AG20443 (cell line): ENCODE measurements at regions not wholly inside any gene's neighbourhood (a gene's known extent, or its start where the extent isn't known, plus 50 kb on each side); places are given as distances from the start of the nearest gene placed in this dataset.
"Not testable (repeated sequence)": the region's sequence is repeated elsewhere in the genome, so short reads cannot be mapped to it uniquely, and the experiment has no call there.

Experiments used
- DNase-seq: peaks from one replicate; pipeline ENCODE4 v3.0.0; 2012; ENCODE audit warnings: low spot score, mixed read lengths

DNA sequence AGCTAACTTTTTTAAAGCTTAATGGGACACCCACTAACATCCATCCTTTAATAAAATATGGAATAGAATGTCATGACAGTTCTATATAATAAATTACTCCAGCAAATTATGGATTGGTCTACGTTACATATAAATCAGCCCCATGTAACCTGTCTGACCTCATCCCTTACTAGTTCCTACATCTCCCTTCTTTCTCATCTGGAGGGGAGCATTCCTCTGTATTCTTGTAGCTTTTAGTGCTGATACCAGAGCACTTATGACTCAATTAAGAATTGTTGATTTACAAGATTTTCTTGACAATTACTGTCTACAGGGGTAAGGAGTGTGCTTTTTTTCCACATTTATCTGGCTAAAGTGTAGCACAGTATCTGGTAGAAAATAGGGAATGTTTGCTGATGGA lies 523.7 kb downstream of the FAM181B start:
- no peak for DNase-seq

DNA sequence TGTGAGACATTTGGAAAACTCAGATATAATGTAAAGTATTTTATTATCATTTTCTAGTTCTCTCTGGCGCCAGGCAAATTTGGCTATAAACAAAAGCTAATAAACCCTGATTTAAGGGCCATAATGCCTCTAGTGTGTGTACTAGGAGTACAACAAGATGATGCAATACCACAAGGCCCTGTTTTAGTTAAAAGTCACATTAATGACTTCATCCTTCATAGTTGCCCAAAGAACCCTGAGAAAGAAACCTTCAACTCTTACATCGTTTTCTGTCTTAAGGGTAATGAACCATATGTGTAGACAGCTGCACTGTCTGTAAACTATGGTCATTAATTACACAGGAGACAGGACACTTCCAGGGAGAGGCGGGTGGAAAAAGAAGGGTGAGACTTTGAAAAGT lies 538.4 kb downstream of the FAM181B start:
- no peak for DNase-seq

DNA sequence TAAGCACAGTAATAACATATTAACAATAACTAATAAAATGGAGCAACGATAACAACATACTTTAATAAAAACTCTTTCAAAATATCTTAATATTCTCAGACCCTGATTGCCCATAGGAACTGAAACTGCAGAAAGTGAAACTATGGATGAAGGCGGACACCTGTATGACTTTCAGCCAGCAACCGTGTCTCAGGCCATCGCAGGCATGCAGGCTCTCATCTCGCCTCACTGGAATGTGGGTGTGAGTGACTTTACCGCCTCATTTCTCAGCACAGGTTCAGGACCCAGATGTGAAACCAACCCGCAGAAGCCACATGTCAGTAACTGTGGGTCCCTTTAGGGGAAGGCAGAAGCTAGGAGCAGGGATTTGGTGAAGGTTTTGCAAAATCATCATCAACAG lies 539.1 kb downstream of the FAM181B start:
- DNase-seq, result no peak

DNA sequence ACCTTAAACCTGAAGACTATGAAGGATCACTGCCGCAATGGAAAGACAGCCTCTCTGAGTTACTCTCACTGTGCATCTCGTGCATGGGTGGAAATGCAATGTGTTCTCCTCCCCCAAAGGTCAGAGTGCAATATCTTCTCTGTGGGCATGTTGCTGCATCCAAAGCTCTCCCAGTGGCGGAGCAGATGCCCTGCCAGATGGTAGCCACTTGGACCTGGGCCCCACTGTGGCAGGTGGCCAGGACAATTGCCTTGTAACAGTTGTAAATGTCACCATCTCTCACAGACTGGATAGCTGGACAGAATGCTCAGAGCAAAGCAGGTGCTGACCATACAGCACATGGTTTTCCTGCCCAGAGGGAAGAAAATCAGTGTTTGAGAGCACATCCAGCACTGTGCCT lies 542.0 kb downstream of the FAM181B start:
- DNase-seq, result no peak

DNA sequence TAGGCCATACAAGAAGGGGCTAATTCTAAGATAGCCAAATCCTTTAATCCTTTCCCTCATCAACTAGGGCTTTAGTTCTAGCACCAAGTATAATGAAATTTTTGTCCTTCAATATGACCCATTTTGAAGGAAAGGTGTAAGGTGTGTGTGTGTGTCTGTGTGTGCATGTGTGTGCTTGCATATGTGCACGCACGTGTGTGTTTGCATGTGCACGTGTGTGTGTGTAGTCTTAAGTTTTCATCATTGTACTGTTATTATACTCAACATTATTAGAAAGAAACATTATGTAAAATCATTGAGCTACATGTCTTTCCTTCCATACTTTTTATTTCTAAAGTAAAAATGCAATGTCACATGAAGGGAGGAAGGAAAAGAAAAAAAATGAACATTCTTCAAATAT lies 547.7 kb downstream of the FAM181B start:
- no peak for DNase-seq

DNA sequence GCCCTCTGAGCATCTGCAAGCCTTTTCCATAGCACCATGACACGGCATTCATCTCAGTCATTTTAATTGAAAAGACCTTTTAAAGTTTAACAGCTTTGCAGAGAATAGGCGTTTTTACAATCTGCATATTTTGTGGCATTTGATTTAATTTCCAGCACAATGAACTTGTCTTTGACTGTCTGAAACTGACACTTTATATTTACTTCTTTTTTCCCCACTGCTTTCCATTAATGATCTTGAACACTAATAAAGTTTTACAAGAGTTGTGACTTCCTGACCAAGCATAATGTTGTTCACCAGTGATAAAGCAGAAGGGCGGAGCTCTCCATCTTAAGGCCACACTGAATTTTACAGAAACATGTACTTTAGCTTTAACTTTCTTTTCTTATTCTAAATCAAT lies 548.7 kb downstream of the FAM181B start:
- DNase-seq, result no peak

DNA sequence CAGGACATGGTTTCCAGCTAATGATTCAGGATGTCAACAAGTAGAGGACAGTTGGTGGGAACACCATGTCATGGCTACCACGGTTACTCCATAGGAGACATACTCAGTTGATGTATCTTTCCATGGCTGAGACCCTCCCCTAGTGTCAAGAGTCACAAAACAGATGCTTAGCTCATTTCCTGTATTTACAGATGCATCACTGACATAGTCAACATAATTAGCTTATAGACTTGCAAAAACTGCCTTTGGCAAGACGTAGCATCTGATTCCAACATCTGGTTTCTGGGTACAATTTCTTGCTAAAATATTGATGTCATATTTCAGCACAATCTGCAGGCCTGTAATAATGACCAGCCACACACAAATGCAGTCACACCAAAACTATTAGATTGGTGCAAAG lies 550.3 kb downstream of the FAM181B start:
- DNase-seq, result no peak

DNA sequence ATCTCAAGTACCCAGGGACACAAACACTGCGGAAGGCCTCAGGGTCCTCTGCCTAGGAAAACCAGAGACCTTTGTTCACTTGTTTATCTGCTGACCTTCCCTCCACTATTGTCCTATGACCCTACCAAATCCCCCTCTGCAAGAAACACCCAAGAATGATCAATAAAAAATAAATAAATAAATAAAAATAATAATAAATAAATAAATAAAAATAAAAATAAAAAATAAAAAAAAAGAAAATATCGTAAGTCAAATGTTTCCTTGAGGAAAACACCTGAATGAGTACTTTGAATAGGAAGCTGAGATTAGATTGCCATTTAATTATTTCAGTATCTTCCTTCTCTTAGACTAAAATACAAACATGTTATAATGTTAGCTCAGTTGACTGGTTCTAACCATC lies 551.0 kb downstream of the FAM181B start:
- DNase-seq, result not testable (repeated sequence)

DNA sequence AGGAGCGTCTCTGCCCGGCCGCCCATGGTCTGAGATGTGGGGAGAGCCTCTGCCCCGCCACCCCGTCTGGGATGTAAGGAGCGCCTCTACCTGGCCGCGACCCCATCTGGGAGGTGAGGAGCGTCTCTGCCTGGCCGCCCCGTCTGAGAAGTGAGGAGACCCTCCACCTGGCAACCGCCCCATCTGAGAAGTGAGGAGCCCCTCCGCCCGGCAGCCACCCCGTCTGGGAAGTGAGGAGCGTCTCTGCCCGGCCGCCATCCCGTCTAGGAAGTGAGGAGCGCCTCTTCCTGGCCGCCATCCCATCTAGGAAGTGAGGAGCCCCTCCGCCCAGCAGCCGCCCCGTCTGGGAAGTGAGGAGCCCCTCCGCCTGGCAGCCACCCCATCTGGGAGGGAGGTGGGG lies 551.9 kb downstream of the FAM181B start:
- DNase-seq, result not testable (repeated sequence)

DNA sequence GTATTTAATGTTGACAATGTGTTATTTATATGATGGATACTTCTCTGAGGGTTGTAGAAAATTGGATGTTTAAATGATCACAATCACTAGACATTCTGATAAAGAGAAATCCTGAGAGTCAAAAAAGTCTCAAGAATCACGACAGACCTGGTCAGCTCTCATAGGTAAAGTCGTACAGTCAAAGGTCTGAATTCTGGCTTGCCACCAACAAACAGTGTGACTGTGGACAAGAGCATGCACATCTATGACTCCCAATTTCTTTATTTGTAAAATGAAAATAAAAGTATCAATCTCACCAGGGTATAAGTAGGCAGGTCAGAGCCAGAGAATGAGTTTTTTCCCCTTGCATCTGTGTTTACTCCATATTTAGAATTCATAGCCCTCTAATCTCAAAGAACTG lies 556.7 kb downstream of the FAM181B start:
- DNase-seq, result no peak

DNA sequence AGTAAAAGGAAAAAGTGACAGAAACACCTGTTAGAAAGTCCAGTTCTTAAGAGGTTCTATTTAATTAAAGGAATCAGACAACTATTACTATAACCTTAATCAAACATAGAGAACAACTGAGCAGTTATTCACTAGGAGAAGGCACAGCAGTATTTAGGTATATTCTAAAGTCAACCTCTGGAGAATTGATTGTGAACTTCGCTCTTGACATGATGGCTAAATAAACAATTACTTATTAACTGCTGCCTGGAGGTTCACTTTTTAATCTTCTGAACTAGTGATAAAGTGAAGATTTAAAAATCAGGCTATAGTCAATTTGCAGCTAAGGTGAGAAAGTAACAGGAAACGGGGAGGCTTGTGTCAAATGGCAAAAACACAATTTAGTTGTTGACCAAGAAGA lies 557.3 kb downstream of the FAM181B start:
- DNase-seq, result no peak

DNA sequence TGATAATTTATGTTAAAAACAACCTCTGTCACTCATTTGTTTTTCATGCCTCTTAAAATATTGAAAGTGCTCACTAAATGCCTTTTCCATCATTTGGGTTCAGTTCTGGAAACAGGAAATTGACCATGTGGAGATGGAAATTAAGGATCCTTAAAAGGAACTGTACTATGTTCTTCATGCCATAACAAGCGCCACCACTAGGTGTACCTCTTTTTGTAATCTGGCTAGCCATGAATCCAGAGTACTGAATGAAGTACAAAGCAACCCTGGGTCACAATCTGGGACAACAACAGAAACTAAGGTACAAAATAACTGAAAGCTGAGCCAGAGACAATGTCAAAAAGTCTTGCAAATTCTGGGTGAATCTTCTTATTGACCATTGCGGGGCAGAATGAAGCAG lies 559.1 kb downstream of the FAM181B start:
- no peak for DNase-seq

DNA sequence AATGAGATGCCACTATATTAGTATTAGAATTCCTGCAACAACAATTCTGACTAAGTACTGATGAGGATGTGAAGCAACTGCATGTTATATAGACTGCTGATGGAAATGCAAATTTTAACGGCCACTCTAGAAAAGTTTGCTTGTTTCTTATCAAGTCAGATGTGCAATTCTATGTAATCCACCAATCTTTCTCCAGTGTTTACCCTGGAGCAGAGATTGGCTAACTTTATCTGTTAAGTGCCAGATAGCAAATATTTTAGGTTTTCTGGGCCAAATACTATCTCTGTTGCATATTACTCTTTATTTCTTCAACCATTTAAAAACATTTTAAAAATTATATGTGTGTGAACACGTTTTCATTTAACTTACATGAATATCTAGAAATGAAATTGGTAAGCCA lies 586.9 kb downstream of the FAM181B start:
- no peak for DNase-seq

DNA sequence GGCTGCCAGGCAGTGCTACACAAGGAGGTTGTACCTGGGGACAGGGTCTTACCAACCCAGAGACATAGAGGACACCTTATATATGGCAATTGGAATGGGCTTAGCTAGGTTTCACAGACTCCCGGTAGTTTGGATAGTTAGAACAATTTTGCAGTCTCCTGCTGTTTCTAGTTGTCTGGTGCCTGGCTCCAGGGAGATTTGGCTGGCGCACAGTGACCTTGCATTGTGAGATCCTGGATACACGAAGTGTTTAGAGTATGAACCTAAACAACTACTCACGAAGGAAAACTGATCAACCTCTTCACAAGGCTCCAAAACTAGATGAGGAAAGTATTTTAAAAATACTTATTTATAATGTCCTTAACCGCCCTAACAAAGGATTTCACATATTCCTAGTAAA lies 614.7 kb downstream of the FAM181B start:
- DNase-seq, result no peak

DNA sequence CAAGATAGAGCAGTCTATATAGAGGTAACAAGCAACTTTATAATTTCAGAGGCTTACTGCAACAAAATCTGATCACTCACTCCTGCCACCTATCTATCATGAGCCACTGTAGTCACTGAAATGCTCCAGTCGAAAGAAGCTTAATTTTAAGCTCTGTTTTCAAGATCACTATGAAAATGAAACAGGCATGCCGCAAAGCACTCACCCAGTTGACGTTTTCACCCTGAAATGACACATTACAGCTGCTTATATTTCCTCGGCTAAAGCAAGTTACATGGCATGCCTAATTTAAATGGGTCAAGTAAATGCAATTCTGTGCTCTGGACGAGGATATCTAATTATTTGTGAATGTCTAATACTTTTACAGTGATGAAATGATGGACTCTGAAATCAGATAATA lies 616.3 kb downstream of the FAM181B start:
- no peak for DNase-seq

DNA sequence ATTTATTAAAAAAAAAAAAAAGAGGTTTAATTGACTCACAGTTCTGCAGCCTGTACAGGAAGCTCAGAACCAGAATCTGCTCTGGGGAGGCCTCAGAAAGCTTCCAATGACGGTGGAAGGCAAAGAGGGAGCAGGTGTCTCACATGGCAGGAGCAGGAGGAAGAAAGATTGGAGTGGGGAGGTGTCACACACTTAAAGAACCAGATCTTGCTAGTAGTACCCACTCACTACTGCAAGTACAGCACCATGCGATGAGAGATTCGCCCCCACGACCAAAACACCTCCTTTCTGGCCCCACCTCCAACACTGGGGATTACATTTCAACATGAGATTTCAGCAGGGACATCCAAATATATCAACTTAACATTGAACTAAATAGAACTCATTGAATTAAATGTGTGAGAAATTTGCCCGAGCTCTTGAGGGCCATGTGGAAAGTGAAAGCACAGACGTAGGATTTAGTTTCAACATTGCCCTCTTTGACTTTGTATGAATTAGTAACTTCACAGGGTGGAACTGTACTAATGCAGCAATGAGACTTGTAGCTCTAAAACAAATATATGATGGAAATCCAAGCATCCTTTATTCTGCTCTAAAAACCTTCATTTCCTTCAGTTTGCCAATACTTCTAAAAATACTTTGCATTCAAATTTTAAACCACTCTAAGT lies 628.2 kb downstream of the FAM181B start:
- no peak for DNase-seq

DNA sequence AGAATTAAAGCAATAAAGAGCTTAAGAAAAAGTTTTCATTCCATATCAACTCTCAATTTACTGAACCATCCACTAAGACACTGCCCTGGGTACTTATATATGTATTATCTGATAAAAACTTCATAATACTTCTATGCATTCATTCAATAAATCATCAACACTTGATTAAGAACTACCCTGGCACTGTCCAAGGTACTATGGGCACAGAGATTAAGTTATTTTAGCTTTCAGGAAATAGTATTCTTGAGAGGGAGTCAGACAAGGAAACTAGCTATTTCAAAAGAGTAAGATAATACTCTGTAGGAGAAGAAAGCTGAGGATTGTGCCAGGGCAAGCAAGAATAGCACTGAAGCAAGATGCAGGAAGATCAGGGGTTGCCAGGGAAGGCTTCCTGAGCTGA lies 640.8 kb downstream of the FAM181B start:
- DNase-seq, result no peak

DNA sequence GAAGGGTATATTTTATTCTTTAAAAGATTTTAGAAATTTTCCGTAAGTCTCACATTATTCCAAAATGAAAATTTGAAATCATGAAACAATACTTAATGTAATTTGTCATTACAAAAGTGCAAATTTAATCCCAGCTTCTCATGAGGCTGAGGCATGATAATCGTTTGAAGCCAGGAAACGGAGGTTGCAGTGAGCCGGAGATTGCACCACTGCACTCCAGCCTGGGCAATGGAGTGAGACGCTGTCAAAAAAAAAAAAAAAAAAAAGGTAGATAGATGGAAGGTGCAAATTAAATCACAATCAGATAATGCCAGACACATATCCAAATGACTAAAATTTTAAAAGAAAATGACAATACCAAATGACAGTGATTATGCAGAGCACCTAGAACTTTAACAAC lies 644.2 kb downstream of the FAM181B start:
- DNase-seq, result no peak

DNA sequence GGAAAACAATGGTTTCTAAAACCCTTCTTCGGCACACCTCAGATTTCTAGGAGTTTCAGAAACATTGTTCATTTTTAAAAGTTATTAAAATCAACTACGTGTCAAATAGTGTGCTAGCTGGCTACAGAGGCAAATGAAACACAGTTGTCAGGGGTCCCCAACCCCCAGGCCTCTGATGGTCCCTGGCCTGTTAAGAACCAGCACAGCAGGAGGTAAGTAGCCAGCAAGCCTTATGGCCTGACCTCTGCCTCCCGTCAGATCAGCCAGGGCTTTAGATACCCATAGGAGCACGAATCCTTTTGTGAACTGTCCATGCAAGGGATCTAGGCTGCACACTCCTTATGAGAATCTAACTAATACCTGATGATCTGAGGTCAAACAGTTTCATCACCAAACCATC lies 648.2 kb downstream of the FAM181B start:
- no peak for DNase-seq

DNA sequence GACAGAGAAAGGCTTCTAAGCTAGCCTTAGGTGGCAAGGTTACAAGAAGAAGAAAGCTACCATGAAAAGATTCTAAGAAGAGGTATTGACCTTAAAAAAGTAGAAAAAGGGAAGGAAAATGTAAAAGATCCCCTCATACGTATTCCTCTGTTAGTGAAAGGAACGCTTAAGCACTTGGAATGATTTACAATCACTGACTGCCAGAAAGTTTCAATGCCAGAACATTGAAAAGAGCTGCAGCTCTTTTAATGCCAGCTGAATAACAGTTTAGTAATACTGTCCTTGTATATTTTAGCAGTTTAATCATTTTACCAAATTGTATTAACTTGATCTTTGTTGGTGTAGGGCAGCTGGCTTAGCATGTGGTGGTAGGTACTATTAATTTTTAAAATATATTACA lies 650.7 kb downstream of the FAM181B start:
- no peak for DNase-seq

DNA sequence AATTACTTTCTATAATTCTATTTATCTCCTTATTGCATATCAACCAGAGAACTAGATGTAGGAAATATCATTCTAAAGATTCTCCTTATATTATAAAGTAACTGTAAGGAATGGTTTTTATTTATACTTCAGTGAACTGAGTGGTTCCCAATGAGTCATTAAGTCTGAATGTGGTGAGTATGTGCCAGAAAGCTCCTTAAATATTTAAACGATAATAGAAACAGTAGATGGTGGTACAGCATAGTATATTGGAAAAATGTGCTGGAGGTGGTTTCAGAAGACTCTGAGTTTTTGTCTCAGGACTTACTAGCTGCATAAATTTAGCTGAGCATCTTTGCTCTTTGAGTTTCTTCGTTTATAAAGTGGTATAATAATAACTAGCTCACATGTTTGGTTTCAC lies 653.5 kb downstream of the FAM181B start:
- no peak for DNase-seq

DNA sequence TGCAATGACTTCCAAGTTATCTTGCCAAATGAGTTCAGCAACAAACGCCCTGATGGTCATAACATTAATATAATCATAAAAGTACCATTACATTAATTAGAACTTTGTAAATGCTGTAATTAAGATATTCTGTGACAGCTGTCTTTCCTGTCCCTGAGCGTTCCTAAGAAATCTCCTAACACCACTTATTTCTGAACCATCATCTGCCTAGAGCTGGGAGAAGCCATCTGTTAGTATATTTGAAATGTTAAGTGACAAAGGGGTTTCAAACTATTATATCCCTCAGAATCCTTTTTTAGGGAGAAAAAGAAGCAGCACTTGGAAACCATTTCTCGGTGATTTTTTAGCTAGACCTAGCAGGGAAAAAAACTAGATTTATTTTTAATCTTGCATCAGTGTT lies 657.5 kb downstream of the FAM181B start:
- DNase-seq, result no peak

DNA sequence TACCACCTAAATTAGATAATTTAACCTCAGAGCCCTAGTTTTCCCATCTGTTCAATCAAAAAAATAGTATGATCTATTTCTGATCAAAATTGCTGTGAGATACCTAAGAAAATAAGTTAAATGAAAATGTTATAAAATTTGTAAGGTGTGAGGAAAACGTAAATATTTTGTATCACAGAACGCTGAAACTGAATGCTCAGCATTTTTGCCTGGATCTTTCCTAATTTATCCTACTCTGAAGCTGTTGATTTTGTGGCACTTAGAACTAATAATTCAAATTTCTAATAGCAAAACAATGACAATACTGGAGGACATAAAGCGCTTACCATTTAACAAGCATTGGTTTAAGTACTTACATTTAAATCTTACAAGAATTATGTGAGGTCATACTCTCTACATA lies 674.2 kb downstream of the FAM181B start:
- DNase-seq, result no peak

DNA sequence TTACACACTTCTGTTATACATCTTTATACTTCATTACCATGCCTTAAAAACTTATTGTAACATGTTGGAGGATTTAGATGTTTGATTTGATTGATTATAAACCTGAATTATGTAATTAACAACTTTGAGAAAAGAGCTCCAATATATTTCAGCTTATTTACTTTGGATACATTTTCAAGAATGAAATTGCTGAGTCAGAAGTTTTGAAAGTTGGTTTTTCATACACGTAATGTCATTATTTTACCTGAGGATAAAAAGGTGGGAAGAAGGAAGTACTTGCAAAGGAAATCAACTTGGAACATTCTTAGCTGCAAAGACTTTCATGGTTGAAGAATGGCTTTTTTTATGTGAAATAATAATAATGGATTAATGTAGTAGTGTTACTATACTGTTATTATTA lies 677.2 kb downstream of the FAM181B start:
- no peak for DNase-seq

DNA sequence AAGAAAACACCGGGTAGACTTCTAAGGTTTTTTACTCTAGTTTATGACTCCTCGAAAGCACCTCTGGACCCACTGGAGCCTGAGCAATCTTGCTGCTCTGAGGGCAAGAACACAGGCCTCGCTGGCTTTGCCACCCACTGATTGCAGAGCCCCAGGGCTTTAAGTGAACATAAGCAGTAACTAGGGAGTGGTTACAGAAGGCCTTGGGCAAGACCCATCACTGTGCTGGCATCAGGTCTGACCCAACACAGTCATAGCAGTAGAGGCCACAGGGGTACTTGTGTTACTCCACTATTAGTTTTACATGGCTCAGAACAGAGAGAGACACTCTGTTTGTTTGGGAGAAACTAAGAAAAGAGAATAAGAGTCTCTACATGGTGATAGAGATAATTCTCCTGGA lies 684.5 kb downstream of the FAM181B start:
- DNase-seq, result no peak
